GM12875 (cell line): ENCODE measurements at regions not wholly inside any gene's neighbourhood (a gene's known extent, or its start where the extent isn't known, plus 50 kb on each side); places are given as distances from the start of the nearest gene placed in this dataset.
"Not testable (repeated sequence)": the region's sequence is repeated elsewhere in the genome, so short reads cannot be mapped to it uniquely, and the experiment has no call there.

ENCODE experiments used
- H3K4me3 ChIP-seq: one replicate; pipeline ENCODE4 v1.5.1; 2011; ENCODE audit warnings: low read depth, low read length, control low read depth
- TF ChIP-seq, protein P1 (sequence below): IDR thresholded peaks from 2 replicates; pipeline ENCODE4 v1.5.1; 2011; ENCODE audit warnings: low read depth, mild to moderate bottlenecking, control low read depth, inconsistent platforms, low read length, moderate library complexity, borderline replicate concordance; ENCODE audit not compliant: insufficient read depth

DNA sequence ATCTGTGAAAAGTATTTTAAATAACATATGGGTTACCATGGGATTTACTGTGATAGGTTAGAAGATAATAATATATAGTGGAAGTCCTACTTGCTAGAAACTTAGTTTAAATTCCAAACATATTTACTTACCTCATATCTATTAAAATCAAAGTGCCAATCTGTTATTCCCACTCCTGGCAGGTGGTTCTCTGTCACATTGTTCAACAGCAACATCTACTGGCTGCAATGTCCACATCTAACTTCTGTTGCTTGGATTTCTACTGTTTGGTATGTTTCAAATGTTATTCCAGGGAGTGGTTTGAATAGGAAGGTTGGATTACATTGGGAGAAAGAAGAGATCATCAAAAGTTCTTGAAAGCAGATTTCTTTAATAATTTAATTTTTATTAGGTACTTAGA lies 122.5 kb upstream of the NCAM2 start:
- H3K4me3 ChIP-seq = no peak overlapping the region
- TF ChIP-seq, protein P1, sequence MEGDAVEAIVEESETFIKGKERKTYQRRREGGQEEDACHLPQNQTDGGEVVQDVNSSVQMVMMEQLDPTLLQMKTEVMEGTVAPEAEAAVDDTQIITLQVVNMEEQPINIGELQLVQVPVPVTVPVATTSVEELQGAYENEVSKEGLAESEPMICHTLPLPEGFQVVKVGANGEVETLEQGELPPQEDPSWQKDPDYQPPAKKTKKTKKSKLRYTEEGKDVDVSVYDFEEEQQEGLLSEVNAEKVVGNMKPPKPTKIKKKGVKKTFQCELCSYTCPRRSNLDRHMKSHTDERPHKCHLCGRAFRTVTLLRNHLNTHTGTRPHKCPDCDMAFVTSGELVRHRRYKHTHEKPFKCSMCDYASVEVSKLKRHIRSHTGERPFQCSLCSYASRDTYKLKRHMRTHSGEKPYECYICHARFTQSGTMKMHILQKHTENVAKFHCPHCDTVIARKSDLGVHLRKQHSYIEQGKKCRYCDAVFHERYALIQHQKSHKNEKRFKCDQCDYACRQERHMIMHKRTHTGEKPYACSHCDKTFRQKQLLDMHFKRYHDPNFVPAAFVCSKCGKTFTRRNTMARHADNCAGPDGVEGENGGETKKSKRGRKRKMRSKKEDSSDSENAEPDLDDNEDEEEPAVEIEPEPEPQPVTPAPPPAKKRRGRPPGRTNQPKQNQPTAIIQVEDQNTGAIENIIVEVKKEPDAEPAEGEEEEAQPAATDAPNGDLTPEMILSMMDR = no peak

DNA sequence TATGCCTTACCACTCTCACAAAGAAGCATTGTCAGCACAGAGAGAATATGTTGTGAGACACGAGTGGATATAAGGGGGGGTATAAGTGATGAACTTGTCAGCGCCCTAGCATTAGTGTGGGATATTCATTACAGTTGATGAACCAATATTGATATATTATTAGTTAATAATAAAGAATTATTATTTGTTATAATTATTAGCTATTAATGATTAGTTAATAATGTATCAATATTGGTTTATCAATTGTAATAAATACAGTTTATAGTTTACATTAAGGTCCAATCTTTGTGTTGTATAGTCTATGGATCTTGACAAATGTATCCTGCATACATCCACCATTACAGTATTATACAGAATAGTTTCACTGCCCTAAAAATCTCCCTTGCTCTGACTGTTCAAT lies 120.2 kb upstream of the NCAM2 start:
- TF ChIP-seq, protein P1 = no peak
- no peak overlapping the region for H3K4me3 ChIP-seq

DNA sequence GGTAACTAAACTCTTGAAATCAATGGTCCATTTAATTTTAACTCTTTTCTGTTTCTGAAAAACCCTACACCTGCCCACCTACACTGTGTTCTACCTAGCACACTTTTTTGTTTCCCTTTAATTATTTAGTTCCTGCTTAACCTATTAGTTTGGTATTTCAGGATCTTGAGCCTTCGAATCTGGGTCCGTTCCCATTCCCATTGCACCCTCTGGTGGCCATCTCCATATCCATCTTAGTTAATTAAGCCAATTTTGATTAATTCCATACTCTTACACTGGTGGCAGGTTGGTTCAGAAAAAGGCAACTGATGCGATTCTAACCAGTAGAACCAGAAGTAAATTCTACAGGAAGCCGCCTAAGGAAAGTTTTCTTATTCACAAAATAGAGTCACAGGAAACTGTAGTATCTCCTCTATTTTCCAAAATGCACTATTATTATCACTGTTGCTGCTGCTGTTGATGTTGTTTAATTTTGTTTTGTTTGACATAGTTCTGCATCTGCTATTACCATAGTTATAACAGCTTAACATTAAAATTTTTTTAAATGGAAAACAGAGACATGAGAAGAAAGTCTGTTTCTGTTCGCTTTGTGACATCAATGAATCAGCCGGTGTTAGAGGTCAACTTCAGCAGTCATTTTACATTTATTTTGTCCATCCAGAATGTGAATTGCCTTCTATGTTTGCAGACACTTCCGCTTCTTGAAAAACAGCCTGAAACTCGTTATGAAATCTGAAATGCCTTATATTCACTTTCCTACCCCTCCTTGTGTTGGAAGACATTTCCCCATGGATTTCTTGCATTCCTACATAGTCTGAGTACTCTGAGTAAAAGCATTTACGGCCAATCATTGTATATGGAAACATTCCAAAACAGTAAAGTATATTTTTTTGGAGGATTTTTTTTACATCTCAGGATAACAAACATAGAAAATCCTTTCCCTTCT lies 115.5 kb upstream of the NCAM2 start:
- no peak overlapping the region for H3K4me3 ChIP-seq
- TF ChIP-seq, protein P1 = no peak

DNA sequence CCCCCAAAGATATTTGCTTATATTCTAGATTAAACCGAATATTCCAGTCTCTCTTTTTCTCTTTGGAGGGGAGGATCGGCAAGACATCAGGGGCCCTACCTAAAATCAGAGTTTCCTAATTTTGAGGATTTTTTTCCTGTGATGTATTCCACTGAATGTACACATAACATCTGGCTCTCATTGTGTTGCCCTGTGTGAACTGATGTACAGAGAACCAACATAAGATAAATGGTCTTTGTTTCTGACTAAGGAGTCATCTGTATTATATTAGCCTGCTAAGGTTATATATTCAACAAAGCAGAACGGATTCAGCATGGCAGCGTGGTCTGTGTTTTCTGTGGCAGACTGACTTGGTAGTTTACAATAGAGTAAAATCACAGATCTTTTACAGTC lies 114.8 kb upstream of the NCAM2 start:
- no peak overlapping the region for H3K4me3 ChIP-seq
- TF ChIP-seq, protein P1 = no peak

DNA sequence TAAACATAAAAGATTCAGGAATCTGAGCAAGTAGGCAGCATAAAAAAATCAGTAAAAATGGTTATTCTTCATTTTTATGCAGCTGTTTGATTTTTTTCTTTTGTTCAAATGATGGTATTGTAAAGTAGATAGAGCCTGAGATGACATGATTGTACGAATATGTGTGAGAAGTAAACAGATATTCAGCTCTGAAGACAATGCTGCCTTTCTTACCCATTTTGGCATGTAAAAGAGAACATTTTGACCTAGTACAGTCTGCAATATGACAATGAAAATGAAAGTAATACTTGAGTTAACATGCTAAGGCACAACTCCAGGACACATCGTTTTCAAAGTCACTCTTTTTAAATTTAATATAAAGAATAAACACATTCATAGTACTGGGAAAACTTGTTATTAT lies 95.7 kb upstream of the NCAM2 start:
- H3K4me3 ChIP-seq = no peak overlapping the region
- TF ChIP-seq, protein P1 = no peak

DNA sequence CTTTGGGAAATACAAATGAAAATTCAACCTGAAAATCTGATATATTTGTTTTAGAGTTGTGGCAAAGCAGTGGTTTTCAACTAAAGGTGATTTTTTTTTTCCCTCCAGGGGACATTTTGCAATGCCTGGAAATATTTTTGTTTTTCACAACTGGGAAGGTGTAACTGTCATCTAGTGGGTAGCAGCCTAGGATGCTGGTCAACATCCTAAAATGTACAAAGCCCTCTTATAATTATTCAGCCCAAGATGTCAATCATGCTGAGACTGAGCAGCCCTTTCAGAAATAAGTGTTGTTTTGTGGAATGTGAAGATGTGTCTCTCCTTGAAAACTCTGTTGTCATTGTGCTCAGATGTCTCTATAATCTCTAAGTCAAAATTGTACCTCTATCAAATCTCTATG lies 95.2 kb upstream of the NCAM2 start:
- TF ChIP-seq, protein P1 = no peak
- no peak overlapping the region for H3K4me3 ChIP-seq

DNA sequence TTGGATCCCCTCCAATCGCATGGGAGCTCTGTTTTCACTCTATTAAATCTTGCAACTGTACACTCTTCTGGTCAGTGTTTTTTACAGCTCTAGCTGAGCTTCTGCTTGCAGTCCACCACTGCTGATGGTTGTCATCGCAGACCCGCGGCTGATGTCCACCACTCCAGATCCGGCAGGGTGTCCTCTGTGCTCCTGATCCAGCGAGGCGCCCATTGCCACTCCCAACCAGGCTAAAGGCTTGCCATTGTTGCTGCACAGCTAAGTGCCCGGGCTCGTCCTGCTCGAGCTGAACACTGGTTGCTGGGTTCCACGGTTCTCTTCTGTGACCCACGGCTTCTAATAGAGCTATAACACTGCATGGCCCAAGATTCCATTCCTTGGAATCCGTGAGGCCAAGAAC lies 70.7 kb upstream of the NCAM2 start:
- not testable (repeated sequence) for H3K4me3 ChIP-seq
